ENCODE measurements at regions not wholly inside any gene's neighbourhood (a gene's known extent, or its start where the extent isn't known, plus 50 kb on each side); places are given as distances from the start of the nearest gene placed in this dataset.
A peak's percentile ranks its signal among the peaks of the same experiment; 100 is the strongest.

DNA sequence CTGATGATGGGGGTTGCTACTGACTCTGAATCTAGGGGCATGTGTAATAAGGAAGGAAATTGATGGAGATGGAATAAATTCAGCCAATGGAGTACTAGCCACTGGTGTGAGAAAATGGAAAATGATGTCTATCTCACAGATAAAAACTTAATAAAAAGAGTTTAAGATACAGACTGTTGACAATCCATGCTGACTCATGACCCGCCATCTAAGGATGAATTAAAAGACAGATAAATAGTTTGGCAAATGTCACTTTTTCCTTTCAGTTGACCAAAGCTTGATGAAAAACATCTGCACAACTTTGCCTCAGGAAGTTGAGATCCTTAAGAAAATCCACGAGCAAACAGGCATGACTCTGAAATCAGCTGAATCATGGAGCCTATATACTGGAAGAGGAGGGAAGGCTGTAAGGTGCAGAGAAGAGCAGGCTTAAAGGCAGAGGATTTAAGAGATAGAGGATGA is 82.6 kb upstream of the BMP5 start:
- DNase-seq (ENCODE audit: low read depth), result no peak
- TF ChIP-seq CTCF (IDR thresholded peaks at IDR 0.05; ENCODE audit: low read depth, low read length), result no peak
- no peak for TF ChIP-seq POLR2A (IDR thresholded peaks at IDR 0.05; ENCODE audit: extremely low read depth, insufficient read length)
- TF ChIP-seq MYC (IDR thresholded peaks at IDR 0.05; ENCODE audit: low read depth, low read length), result no peak
- TF ChIP-seq MAX (IDR thresholded peaks at IDR 0.05; ENCODE audit: low read depth, low read length), result no peak
- no peak overlapping the region for H3K4me3 ChIP-seq (ENCODE audit: low read depth, low read length)

- TF ChIP-seq MAX (IDR thresholded peaks at IDR 0.05; ENCODE audit: low read depth, low read length) (no peak), POLR2A (IDR thresholded peaks at IDR 0.05; ENCODE audit: extremely low read depth, insufficient read length) (no peak), MYC (IDR thresholded peaks at IDR 0.05; ENCODE audit: low read depth, low read length) (no peak), CTCF (IDR thresholded peaks at IDR 0.05; ENCODE audit: low read depth, low read length) (no peak)
- H3K4me3 ChIP-seq (ENCODE audit: low read depth, low read length), result no peak overlapping the region
- DNase-seq (ENCODE audit: low read depth), result no peak
Observed at GRCh38 chr6:55955684-55956083, 80.3 kb upstream of the BMP5 start.

DNA sequence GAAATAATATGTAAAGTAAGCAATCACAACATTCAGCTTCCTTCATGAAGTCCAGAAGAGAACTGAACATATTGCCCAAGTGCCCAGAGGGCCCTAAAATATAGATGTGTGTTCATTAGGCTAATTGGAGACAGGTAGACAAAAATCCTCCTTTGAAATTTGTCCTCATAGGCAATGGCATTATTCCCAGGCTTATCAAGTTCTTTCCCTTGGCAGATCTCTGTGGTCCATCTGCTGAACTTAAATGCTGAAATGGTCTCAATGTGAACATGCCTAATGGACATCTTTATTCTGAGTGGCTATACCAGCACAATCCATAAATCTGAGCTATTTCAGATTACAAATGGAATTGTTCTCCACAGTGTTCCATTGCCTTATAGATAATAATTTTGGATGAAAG is 79.0 kb upstream of the BMP5 start:
- no peak for DNase-seq (ENCODE audit: low read depth)
- TF ChIP-seq POLR2A (IDR thresholded peaks at IDR 0.05; ENCODE audit: extremely low read depth, insufficient read length) (no peak), MYC (IDR thresholded peaks at IDR 0.05; ENCODE audit: low read depth, low read length) (no peak), MAX (IDR thresholded peaks at IDR 0.05; ENCODE audit: low read depth, low read length) (no peak), CTCF (IDR thresholded peaks at IDR 0.05; ENCODE audit: low read depth, low read length) (no peak)
- H3K4me3 ChIP-seq (ENCODE audit: low read depth, low read length), result no peak overlapping the region

DNA sequence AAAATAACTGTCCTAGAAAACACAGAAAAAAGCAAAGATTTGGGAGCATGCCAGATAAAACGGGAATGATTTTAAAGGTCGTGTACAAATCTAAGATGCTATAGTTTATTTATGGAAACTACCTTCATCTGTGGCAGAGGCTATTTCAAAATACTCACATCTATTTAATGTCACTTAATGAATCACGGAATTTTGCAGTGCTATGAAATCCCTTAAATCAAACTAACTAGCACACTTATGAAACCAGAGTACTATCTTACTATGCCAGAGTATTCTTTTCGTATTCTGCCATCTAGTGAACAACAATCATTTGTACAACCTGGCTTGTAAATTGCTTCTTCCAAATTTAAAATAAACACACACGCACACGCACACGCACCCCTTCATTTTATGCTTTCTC is 77.9 kb upstream of the BMP5 start:
- H3K4me3 ChIP-seq (ENCODE audit: low read depth, low read length), result no peak overlapping the region
- TF ChIP-seq MAX (IDR thresholded peaks at IDR 0.05; ENCODE audit: low read depth, low read length) (no peak), MYC (IDR thresholded peaks at IDR 0.05; ENCODE audit: low read depth, low read length) (no peak), POLR2A (IDR thresholded peaks at IDR 0.05; ENCODE audit: extremely low read depth, insufficient read length) (no peak), CTCF (IDR thresholded peaks at IDR 0.05; ENCODE audit: low read depth, low read length) (no peak)
- peak; percentile 36 for DNase-seq (ENCODE audit: low read depth)

GRCh38 chr6:55950071-55950814 is 74.9 kb upstream of the BMP5 start:
- no peak overlapping the region for H3K4me3 ChIP-seq (ENCODE audit: low read depth, low read length)
- TF ChIP-seq MYC (IDR thresholded peaks at IDR 0.05; ENCODE audit: low read depth, low read length), result no peak
- DNase-seq (ENCODE audit: low read depth), result no peak

GRCh38 chr6:55943329-55943728 is 67.9 kb upstream of the BMP5 start:
- TF ChIP-seq MYC (IDR thresholded peaks at IDR 0.05; ENCODE audit: low read depth, low read length) (no peak), CTCF (IDR thresholded peaks at IDR 0.05; ENCODE audit: low read depth, low read length) (no peak), MAX (IDR thresholded peaks at IDR 0.05; ENCODE audit: low read depth, low read length) (no peak), POLR2A (IDR thresholded peaks at IDR 0.05; ENCODE audit: extremely low read depth, insufficient read length) (no peak)
- no peak for DNase-seq (ENCODE audit: low read depth)
- H3K4me3 ChIP-seq (ENCODE audit: low read depth, low read length), result no peak overlapping the region

Measured in NB4 (cell line).